Bronchial epithelial cell (primary cell): ENCODE measurements at regions not wholly inside any gene's neighbourhood (a gene's known extent, or its start where the extent isn't known, plus 50 kb on each side); places are given as distances from the start of the nearest gene placed in this dataset.
A peak's percentile ranks its signal among the peaks of the same experiment; 100 is the strongest.

Experiments
- DNase-seq: peaks from one replicate; pipeline ENCODE4 v3.0.0-alpha.2; 2010; ENCODE audit warnings: low read depth
- FAIRE-seq: peaks from 2 replicates; lab custom pipeline; 2011; peaks lifted over from hg19 to GRCh38; lab: Jason Lieb, UNC
- H3K27me3 ChIP-seq: 2 replicates; pipeline ENCODE4 v1.5.1; 2011; ENCODE audit warnings: low read length; ENCODE audit not compliant: control insufficient read depth, insufficient read depth
- H3K36me3 ChIP-seq: 2 replicates; pipeline ENCODE4 v1.5.1; 2011; ENCODE audit warnings: low read length; ENCODE audit not compliant: control insufficient read depth, insufficient read depth
- H3K4me3 ChIP-seq: 2 replicates; pipeline ENCODE4 v1.5.1; 2011; ENCODE audit warnings: mild to moderate bottlenecking, low read depth, low read length, control low read depth
- TF ChIP-seq, protein P1 (sequence below): IDR thresholded peaks from 2 replicates; pipeline ENCODE4 v1.5.1; 2011; ENCODE audit warnings: mild to moderate bottlenecking, moderate library complexity, low read length, control low read depth, inconsistent platforms; ENCODE audit not compliant: insufficient read depth, severe bottlenecking

DNA sequence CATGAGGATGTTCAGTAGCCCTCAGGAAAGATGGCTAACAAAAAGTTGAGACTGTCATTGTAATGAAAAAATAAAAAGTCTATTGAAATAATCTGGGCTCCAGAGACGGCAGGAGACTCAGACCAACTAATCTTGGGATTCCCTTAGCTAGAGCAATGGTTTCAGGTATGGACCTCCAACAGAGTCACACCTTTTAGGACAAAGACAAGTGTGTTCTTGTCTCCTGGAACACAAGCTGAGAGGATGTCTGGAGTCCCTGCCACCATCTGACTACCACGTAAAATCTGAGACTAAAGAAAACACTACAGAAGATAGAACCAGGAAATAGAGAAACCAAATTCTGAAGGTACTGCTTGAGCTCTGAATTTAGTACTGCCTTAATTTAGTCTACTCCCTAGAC is 103.3 kb upstream of the RBBP8 start:
- TF ChIP-seq, protein P1, sequence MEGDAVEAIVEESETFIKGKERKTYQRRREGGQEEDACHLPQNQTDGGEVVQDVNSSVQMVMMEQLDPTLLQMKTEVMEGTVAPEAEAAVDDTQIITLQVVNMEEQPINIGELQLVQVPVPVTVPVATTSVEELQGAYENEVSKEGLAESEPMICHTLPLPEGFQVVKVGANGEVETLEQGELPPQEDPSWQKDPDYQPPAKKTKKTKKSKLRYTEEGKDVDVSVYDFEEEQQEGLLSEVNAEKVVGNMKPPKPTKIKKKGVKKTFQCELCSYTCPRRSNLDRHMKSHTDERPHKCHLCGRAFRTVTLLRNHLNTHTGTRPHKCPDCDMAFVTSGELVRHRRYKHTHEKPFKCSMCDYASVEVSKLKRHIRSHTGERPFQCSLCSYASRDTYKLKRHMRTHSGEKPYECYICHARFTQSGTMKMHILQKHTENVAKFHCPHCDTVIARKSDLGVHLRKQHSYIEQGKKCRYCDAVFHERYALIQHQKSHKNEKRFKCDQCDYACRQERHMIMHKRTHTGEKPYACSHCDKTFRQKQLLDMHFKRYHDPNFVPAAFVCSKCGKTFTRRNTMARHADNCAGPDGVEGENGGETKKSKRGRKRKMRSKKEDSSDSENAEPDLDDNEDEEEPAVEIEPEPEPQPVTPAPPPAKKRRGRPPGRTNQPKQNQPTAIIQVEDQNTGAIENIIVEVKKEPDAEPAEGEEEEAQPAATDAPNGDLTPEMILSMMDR = no peak
- no peaks in the 10 kb centered on the region for H3K27me3 ChIP-seq
- DNase-seq (peak; percentile 72), FAIRE-seq (no peak)
- H3K36me3 ChIP-seq = no peaks in the 10 kb centered on the region
- no peak overlapping the region for H3K4me3 ChIP-seq

DNA sequence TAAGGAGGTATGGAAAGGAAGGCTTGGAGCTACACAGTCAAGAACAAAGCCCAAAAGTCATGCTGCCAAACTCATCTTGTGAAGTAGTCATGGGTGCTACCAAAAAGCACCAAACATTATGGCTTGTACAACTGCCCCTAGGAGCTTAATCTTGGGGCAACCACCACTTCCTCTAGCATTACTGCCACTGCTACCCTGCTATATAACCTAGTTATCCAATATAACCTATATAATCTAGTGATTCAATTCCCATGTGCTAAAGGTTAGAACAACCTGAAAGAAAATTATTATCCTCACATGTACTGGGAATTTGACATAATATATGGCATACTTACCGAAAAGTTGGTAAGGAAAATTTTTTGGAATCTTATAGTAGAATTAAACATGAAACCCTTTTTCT is 102.6 kb upstream of the RBBP8 start:
- FAIRE-seq = no peak

DNA sequence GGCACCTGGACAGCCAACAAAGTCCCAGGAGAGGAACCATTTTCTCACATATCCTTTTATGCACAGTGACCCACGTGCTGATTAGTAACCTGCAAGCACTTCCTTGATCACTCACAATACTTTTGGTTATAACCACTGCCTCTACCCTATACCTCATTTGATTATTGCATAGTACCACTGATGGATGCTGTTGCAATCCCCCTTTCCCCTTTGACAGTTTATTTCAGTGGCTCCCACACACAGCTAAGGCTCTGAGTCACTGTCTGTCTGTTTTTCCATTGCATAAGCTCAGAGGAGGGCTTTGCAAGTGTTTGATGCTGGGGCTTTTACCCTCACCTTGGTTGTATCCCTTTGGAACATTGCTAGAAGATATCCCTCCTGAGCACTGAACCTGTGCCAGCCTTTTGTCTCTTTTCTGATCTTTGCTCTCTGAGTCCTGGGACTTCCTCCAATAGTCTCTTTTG is 101.7 kb upstream of the RBBP8 start:
- no peaks in the 10 kb centered on the region for H3K36me3 ChIP-seq
- FAIRE-seq (no peak), DNase-seq (peak; percentile 95)
- TF ChIP-seq, protein P1 = no peak
- H3K27me3 ChIP-seq = no peaks in the 10 kb centered on the region
- H3K4me3 ChIP-seq = no peak overlapping the region

More for the DNA sequence above, 102.6 kb upstream of the RBBP8 start:
- Histone ChIP-seq H3K27me3 (no peaks in the 10 kb centered on the region), H3K4me3 (no peak overlapping the region), H3K36me3 (no peaks in the 10 kb centered on the region)
- TF ChIP-seq, protein P1 = no peak
- no peak for DNase-seq

DNA sequence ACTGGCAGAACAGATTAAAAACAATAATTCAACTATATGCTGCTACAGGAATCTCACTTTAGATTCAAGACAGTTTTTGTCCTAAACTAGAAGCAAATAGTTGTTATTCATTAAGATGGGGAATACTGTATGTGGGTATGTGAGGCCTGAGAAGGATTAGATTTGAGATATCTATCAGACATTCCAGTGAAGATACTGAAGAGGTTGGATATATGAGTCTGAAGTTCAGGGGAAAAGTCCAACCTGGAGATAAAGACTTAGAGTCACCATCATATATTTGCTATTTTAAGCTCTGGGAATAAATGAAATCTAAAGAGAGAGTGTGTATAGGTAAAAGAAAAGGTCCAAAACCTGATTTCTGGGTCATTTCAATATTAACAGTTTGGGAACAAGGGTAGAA is 96.2 kb upstream of the RBBP8 start:
- no peak overlapping the region for H3K4me3 ChIP-seq
- DNase-seq (no peak), FAIRE-seq (no peak)
- TF ChIP-seq, protein P1 = no peak
- H3K27me3 ChIP-seq = no peaks in the 10 kb centered on the region
- no peaks in the 10 kb centered on the region for H3K36me3 ChIP-seq

DNA sequence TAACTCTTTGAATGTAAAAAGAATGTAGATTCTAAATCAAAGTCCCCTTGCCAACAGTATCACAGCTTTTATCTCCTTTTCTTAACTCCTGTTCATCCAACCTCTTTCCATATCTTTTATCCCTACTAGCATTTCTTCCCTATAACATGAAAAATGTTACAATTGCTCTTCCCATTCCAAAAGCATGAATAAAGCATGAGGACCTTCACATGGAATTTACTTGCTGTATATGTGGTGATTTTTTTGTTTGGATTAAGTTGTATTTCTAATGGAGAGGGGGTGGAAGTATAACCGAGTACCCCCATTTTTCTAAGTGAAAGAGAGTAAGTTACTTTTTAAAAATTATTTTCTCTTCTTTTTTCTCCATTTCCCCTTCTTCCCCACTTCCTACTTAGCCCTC is 94.9 kb upstream of the RBBP8 start:
- no peak for DNase-seq
- no peak for FAIRE-seq
- TF ChIP-seq, protein P1 = no peak
- H3K4me3 ChIP-seq = no peak overlapping the region
- no peaks in the 10 kb centered on the region for H3K27me3 ChIP-seq
- H3K36me3 ChIP-seq = no peaks in the 10 kb centered on the region

DNA sequence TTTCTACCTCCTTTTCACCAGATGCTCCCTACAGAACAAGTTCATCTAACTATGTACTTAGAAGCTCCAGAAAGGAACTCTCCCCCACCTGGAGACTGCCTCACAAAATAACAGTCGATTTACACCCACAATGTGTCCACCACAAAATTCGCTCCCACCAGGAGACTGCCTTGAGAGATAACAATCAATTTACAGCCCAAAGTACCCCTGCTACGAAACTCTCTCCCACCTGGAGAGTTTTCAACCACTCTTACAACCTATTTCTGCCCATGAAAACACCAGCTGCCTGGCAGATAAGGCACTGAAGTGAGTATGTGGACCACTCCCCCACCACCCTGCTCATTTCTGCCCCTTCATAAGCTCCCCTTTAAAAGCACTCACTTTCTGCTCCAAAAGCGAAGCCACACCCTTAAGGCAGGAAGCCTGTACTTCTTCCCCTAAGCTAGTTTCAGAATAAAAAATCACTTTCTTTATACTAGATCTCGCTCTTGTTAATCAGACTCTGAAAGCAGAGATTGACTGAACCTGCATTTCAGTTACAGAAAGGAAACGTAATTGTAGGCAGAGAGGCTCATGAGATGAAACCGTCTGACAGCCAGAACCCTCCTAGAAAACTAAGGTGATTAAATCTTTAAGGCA is 94.4 kb upstream of the RBBP8 start:
- FAIRE-seq (no peak), DNase-seq (no peak)
- no peaks in the 10 kb centered on the region for H3K36me3 ChIP-seq
- H3K27me3 ChIP-seq = no peaks in the 10 kb centered on the region
- H3K4me3 ChIP-seq = no peak overlapping the region
- TF ChIP-seq, protein P1 = no peak
